ENCODE measurements at regions not wholly inside any gene's neighbourhood (a gene's known extent, or its start where the extent isn't known, plus 50 kb on each side); places are given as distances from the start of the nearest gene placed in this dataset.

GRCh38 chr5:19048726-19049125, 939.3 kb downstream of the CDH18 start:
- TF ChIP-seq TAF1 (IDR thresholded peaks at IDR 0.05; ENCODE audit: borderline replicate concordance, low read depth, low read length) (no peak), POLR2A (IDR thresholded peaks at IDR 0.05; ENCODE audit: low read depth, low read length) (no peak)

Data from GM12892 (cell line).